ENCODE measurements at regions not wholly inside any gene's neighbourhood (a gene's known extent, or its start where the extent isn't known, plus 50 kb on each side); places are given as distances from the start of the nearest gene placed in this dataset.

- DNase-seq (ENCODE audit: low spot score): no peak
Measured at GRCh38 chr2:9756692-9757250, 86.5 kb upstream of the TAF1B start.

GRCh38 chr2:9757501-9758264 lies 85.6 kb upstream of the TAF1B start:
- DNase-seq (ENCODE audit: low spot score): no peak

GRCh38 chr2:9758741-9759140 lies 84.5 kb upstream of the TAF1B start:
- DNase-seq (ENCODE audit: low spot score): no peak

DNA sequence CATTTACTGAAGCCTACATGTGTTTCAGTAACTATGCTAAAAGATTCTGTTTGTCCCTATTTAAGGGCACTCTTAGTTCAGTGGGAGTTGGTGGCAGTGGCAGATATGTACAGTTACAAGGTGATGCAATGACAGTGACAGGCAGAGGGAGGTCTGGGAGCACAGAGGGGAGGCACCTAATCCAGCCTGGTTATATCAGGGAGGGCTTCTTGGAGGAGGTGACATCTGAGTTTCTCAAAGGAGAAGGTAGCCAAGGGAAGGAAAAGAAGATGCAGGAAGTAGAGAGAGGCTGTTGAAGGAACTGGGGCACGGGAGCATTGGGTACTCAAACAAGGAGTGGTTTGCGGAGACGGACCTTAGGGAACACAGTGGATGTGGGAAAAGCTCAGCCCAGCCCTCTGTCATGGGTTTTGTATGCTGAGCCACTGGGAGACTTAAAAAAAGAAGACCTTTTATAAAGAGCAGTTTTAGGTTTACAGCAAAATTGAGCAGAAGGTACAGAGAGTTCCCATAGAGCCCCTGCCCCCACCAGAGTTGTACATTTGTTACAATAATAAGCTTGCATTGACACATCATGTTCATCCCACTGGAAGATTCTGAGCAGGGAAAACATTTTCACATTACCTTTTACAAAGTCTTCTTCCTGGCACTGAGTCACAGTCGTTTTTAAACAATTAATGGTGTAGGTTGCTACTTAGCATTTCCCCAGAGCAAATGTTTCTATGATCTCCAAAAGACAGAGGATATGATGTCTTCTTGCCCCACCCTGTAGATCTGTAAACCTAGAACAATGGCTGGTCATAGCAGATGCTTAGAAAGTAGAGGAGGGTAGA lies 83.0 kb upstream of the TAF1B start:
- no peak for DNase-seq (ENCODE audit: low spot score)

- DNase-seq (ENCODE audit: low spot score): no peak
Measured at GRCh38 chr2:9760902-9761228, 82.4 kb upstream of the TAF1B start.

DNA sequence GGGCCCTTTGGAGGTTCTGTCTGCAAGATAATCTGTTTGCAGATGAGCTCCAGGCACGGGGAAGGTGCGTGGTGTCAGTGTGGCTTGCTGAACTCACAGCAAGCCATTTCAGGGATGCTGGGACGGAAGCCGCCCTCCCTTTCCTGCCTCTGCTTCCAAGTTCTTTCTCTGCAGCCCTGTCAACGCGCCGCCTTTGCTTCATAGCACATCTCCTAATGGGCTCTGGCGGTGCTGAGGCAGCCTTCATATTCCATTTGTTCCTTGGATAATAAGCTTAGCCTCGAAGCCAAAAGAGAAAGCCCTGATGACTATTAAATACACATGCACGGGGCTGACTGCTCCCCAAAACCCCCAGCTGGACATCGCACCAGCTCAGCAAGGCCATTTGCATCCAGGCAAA lies 81.7 kb upstream of the TAF1B start:
- no peak for DNase-seq (ENCODE audit: low spot score)

DNA sequence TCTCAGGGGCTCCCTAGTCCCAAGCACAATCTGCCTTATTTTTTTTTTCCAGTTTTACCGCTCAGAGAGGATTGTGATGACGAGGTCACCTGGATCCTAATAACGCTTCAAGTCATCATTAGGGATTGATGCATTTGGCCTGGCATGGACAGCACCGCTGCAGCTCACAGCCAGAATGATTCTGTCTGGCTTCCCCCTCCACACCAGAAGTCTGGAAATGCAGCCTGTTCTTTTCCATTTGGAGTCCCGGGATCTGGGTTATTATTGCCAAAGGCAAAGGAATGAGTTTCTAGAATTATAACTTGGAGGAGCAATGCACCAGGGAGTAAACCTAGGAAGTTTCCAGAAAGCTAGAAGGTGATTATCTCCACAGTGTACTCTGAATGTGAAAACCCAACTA lies 81.1 kb upstream of the TAF1B start:
- DNase-seq (ENCODE audit: low spot score): no peak

DNA sequence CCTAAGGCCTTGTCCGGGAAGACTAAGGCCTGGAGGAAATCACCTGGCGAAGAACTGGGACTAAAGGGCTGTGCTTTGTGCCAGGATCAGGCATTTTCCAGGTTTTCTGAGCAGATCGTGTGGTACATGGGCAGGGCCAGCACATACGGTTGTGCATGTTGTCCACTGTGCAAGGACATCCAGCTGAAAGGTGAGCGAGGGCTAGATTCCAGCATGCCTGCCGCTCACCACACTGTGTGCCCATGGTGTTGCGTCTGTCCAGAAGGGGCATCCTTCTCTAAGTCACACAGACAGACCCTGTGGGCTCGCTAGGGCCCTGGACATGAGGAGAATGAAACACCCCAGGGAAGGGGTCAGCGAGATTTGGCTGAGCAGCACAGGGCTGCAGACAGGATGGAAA lies 80.3 kb upstream of the TAF1B start:
- DNase-seq (ENCODE audit: low spot score): no peak

DNA sequence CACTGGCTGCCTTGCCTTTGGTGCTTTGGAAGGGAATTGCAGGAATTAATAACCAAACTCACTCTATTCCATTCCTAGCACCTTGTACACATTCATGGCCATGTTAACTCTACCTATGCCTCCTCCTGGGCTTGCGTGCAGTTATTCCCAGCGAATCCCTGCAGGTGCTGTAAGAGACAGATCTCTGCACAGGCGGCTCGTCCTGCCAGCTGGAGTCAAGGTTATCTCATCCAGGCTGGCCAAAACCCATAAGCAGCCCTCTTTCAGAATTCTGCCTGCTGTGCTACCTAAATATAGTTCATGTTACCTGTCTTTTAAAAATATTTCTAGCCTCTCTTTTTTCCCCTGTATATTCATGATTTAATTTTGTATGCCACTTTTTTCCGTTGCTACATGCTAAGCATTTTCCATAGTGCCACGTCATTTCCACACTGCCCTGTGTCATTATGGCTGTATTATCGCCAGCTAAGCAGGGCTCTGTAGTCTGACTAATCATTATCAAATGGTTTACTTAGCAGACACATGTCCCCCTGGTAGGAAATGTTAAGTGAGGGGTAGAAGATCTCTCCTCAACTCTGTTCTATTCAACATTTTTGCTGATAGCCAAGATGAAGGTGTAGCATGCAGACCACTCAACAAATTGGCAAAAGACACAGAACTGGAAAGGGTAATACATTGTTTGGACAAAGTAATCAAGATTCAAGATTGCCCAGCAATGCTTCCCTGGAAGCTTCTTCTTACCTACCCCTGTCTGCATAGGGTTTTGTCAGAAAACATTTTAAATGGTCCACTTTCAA lies 79.7 kb upstream of the TAF1B start:
- DNase-seq (ENCODE audit: low spot score): no peak

- DNase-seq (ENCODE audit: low spot score): no peak
Measured at GRCh38 chr2:9764153-9764778, 79.0 kb upstream of the TAF1B start.

GRCh38 chr2:9765611-9766531 lies 77.4 kb upstream of the TAF1B start:
- DNase-seq (ENCODE audit: low spot score): no peak

GRCh38 chr2:9767656-9768281 lies 75.5 kb upstream of the TAF1B start:
- DNase-seq (ENCODE audit: low spot score): no peak

DNA sequence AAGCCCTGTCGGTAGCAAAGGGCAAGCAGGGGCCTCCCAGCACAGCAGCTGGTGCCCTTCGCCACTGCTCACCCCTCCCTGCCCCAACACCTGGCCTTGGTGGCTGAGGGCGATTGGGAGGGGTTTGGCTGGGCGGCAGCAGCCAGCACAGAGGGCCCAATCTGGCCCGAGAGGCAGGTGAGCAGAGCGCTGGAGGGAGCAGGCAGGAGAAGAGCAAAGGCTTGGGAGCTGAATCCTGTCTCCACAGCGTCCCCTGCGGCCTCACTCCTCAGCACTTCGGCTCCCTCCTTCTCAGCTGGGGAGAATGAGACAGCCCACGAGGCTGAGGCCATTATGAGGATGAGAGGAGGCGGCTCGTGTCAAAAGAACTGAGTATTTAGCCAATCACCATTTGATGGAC lies 74.9 kb upstream of the TAF1B start:
- no peak for DNase-seq (ENCODE audit: low spot score)

DNA sequence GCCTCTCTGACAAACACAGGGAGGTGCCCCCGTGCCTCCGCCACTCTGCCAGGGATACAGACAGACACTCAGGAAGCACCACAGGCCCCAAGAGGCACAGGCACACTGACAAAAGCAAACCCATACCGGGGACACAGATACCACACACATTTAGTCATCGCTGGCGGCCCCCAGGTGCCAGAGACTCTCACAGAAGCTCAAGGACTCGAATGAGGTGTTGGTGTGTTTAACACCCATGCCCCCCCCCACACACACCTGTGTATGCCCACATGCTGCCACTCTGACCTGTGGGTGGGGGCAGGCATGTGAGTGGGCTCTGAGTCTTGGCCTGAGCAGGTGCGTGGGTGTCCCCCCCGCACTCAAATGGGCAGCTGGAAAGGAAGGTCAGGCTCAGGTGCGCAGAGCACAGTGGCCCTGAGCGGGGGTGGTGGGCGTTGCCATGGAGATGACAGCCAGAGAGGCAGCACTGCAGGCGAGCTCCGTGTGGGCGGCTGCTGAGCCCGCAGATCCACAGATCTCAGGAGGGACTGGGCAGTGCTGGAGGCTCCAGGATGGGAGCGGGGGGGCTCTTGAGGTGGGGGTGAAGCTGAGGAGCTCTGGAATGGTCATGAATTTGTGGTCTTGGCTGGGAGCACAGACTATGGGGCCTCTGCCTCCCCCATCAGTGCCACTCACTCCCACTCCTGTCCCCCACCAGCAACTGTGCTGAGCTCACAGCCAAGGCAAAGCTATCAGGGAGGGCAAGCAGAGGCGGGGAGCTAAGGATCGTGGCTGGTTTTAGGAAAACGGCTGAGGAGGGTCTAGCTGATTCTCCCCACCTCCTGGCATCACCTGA lies 73.9 kb upstream of the TAF1B start:
- no peak for DNase-seq (ENCODE audit: low spot score)

DNA sequence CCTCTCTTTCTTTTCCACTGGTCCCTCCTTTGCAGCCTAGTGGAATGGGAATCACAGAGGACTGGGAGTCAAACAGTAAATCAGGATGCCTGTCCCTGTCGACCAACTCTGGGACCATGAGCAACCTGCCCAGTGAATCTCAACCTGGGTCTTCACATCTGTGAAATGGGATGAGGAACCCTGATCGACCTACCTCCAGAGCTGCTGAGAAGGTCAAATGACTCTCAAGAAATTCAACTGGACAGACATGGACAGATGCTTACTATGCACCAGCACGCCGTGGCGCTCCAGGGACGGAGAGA lies 73.3 kb upstream of the TAF1B start:
- DNase-seq (ENCODE audit: low spot score): no peak

DNA sequence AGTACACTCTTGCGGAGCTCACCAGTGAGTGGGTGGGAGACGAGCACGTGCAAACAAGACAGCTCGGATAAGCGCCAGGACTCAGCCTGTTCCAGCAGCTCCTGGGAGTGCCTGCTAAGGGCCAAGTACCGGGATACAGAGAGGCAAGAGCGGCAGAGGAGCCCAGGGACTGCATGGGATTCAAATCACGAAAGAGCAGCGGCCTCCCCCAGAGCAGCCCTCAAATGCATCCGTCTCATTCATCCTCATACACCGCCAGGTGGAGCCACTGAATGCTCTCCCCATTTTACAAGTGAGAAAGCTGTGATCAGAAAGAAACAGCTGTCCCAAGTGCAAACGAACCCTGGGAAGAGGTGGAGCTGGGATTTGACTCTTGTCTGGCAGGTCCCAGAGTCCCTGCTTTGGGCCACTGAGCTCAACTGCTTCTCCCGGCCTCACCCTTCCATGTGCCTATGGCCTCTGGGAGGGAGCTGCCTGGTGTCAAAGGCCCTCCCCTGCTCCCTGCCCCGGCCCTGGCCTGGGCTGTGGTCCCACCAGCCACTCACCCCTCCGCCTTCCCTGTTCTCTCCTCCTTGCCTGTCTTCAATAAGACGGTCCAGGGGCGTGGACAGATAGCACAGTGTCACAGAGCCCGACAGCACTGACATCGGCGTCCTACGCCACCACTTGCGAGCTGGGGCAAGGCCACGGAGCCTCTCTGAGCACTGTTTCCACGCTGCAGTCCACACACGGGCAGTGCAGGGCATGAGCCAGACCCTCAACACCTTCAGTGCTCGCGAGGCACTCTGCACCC lies 72.8 kb upstream of the TAF1B start:
- peak; percentile 86 for DNase-seq (ENCODE audit: low spot score)

DNA sequence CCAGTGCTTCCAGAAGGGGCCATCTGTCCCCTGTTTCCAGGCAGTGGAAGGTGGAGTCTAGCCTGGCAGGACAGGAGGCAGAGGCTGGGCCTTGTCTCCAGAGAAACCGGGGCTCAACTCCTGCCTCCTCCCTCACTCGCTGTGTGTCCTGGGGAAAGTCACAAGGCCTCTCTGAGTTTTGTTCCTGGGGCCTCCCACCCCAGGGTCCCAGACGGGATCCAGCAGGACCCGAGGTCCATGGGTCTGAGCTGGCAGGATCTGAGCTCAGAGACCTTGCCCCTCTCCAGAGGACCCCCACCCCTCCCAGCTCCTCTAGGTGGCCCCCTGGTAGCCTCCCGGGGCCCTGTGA lies 72.2 kb upstream of the TAF1B start:
- DNase-seq (ENCODE audit: low spot score): no peak

DNA sequence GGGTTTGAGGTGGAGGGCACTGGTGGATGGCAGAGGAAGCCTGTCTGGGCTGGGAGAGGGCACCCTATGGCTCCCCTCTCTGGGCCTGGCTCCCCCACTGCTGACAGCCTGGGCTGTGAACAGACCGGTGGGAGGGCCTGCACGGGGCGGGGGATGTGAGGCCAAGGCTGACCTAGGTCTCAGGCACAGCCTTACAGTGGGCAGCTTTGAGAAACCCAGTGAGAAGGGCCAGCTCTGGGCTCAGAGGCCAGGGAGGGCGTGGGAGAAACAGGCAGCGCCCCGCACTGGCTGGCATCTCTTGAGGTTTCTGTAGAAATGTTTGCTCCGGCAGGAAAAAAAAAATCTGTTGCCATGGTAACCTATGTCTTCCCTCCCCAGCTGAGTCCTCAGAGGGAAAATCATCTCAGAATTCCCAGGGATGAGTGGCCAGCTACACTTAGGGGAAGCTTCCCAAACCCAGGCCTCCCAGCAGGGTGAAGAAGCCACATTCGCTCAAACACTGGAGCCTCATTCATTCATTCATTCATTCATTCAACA lies 71.7 kb upstream of the TAF1B start:
- peak; percentile 57 for DNase-seq (ENCODE audit: low spot score)

Measured in pons (tissue), 1 donor.